GM12878 (cell line): ENCODE measurements at regions not wholly inside any gene's neighbourhood (a gene's known extent, or its start where the extent isn't known, plus 50 kb on each side); places are given as distances from the start of the nearest gene placed in this dataset.

Experiments used
- CTCF ChIP-seq, 3 experiments: IDR thresholded peaks in 2 of 3; conservative IDR thresholded peaks in 1 of 3; 2 replicates each; pipeline ENCODE4 v1.5.1; 2011; ENCODE audit warnings: low read depth in 3 of 3, low read length in 3 of 3, mild to moderate bottlenecking in 3 of 3, control low read depth in 2 of 3, moderate library complexity in 2 of 3, inconsistent platforms in 1 of 3, mixed read lengths in 1 of 3; ENCODE audit not compliant: control insufficient read depth in 2 of 3, insufficient read depth in 1 of 3; ENCODE audit errors: extremely low read depth in 1 of 3
- EP300 ChIP-seq, 2 experiments: fragments of 150-350 bp in 1 of 2; IDR thresholded peaks; 2 replicates each; pipeline ENCODE4 v1.6.1; 2011 to 2012; ENCODE audit warnings: low read depth in 2 of 2, low read length in 2 of 2, borderline replicate concordance in 1 of 2, improper control_type of control experiment in 1 of 2, inconsistent platforms in 1 of 2; ENCODE audit not compliant: control insufficient read depth in 1 of 2
- SMC3 ChIP-seq: IDR thresholded peaks from 2 replicates; pipeline ENCODE4 v1.6.1; 2011; ENCODE audit warnings: low read length, improper control_type of control experiment, borderline replicate concordance
- TAF1 ChIP-seq: IDR thresholded peaks from 2 replicates; pipeline ENCODE4 v1.6.1; 2011; ENCODE audit warnings: mild to moderate bottlenecking, low read depth, low read length, borderline replicate concordance

GRCh38 chr3:56868706-56869105 is 67.0 kb upstream of the ARHGEF3 start:
- TF ChIP-seq SMC3 = no peak
- no peak for TF ChIP-seq CTCF (IDR thresholded peaks at IDR 0.05 in 2 of 3, conservative IDR thresholded peaks at IDR 0.05 in 1 of 3; ENCODE audit: control insufficient read depth in 2 of 3, extremely low read depth in 1 of 3, insufficient read depth in 1 of 3, low read depth in 3 of 3, low read length in 3 of 3)
- no peak for TF ChIP-seq TAF1
- TF ChIP-seq EP300 (IDR thresholded peaks at IDR 0.05; ENCODE audit: borderline replicate concordance in 1 of 2, control insufficient read depth in 1 of 2, low read depth in 2 of 2, low read length in 2 of 2) = no peak
